ENCODE measurements at regions not wholly inside any gene's neighbourhood (a gene's known extent, or its start where the extent isn't known, plus 50 kb on each side); places are given as distances from the start of the nearest gene placed in this dataset.
A peak's percentile ranks its signal among the peaks of the same experiment; 100 is the strongest.
"Not testable (repeated sequence)": the region's sequence is repeated elsewhere in the genome, so short reads cannot be mapped to it uniquely, and the experiment has no call there.

- DNase-seq: peak; percentile 65 to 75
Observed at GRCh38 chr7:66413379-66414114, 208.4 kb downstream of the TPST1 start.

DNA sequence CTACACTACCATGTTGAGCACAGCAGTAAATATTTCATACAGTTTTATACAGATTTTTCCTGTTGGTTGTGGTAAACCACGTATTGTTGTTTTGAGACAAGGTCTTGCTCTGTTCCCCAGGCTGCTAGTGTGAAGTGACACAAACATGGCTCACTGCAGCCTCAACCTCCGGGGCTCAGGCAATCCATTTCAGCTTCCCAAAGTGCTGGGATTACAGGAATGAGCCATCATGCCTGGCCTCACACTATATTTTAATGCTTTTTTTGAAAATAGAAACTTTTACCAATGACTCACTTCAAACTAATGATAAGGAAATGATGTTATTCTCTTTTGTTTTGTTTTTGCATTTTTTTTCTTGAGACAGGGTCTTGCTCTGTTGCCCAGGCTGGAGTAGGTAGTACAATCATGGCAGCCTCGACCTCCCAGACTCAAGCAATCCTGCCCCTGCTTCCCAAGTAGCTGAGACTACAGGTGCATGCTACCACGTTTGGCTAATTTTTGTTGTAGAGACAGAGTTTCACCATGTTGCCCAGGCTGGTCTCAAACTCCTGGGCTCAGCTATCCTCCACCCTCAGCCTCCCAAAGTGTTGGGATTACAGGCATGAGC, 210.6 kb downstream of the TPST1 start:
- no peak for DNase-seq

DNA sequence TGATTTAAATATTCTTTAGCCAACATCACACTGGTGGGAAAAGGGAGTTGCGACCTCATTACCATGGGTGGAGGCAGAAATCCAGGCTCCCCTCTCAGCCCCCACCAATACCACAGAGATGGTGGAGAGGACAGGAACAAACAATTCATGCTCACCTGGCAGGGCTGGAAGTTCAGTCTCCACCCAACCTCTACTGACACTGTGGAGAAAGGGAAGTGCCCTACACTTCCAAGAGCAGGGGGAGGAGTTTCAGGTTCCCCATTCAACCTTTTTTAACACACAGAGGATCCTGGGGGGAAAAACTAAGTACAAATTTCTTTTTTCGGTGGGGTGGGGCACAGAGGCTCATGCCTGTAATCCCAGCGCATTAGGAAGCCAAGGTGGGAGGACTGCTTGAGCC, 210.1 kb upstream of the KCTD7 start:
- no peak for DNase-seq

DNA sequence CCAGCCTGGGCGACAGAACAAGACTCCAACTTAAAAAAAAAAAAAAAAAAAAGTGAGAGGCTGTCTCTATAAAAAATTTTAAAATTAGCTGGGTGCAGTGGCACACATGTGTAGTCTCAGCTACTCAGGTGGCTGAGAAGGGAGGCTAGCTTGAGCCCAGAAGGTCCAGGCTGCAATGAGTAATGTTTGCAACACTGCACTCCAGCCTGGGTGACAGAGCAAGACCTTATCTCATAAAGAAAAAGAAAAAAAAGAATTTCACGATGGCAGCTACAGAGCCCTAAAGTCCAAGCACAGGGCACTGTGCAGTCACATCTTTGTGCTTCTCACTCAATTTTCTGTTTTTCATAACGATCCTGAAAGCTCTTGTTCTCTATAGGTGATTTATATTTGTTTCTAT, 209.5 kb upstream of the KCTD7 start:
- DNase-seq: no peak

- DNase-seq: no peak
Observed at GRCh38 chr7:66421830-66422475, 206.7 kb upstream of the KCTD7 start.

DNA sequence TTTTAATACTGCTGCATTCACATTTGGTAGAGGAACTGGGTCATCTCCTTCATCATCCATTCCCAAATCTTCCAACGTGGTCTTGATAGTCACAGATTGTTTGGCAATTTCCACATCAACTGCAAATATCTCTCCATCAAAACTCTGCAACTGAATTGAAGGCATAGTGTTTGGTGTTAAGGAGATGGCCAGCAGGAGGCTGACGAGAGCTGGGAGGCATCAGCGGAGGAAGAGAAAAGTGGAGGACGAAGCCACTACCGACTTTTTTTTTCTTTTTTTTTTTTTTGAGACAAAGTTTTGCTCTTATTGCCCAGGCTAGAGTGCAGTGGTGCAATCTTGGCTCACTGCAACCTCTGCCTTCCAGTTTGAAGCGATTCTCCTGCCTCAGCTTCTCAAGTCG, 205.0 kb upstream of the KCTD7 start:
- no peak for DNase-seq

- DNase-seq: no peak
Observed at GRCh38 chr7:66426332-66426731, 202.3 kb upstream of the KCTD7 start.

GRCh38 chr7:66426996-66427395, 201.7 kb upstream of the KCTD7 start:
- DNase-seq: no peak

GRCh38 chr7:66427956-66428355, 200.7 kb upstream of the KCTD7 start:
- DNase-seq: no peak

- DNase-seq: no peak
Observed at GRCh38 chr7:66429498-66430163, 199.1 kb upstream of the KCTD7 start.

GRCh38 chr7:66430164-66430545, 198.5 kb upstream of the KCTD7 start:
- no peak for DNase-seq

- not testable (repeated sequence) for DNase-seq
Observed at GRCh38 chr7:66438703-66439405, 189.8 kb upstream of the KCTD7 start.

DNA sequence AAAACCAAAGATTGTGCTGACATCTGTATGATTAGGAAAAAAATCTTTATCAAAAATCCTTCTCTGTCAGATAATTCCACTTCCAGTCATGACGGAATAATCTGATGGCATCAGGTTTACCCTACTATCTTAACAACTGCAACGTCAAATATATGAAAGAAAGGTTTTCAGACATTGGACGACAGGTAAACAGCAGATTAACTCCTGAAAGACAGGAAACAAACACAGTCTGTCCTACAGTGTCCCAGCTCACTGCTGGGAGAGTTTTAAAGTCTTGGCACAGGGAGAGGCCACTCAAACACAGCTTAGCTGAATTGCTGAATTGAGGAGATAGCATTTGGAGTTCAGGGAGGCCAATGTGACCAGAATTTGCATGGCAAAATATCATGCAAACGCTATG, 186.3 kb upstream of the KCTD7 start:
- no peak for DNase-seq

- peak; percentile 46 to 51 for DNase-seq
Observed at GRCh38 chr7:66443946-66444345, 184.7 kb upstream of the KCTD7 start.

DNA sequence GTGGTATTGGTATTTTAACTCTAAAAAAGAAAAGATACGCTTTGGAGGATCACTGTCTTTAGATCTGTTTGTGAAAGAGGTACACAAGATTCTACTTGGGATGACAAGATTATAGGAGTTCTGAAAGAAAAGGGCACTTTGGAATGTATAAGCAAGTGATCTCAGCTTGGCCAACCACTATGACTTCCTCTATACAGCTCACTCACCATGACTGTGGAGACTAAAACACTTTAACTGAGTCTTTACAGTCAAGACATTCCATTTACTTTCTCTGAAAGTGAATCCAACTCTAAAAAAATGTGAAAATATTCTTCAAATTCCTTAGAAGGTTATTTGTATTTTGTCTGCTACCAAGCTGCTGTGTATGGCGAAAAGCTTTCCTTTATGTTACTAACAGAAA, 181.7 kb upstream of the KCTD7 start:
- DNase-seq: peak in 1 of 2 experiments; percentile 17

DNA sequence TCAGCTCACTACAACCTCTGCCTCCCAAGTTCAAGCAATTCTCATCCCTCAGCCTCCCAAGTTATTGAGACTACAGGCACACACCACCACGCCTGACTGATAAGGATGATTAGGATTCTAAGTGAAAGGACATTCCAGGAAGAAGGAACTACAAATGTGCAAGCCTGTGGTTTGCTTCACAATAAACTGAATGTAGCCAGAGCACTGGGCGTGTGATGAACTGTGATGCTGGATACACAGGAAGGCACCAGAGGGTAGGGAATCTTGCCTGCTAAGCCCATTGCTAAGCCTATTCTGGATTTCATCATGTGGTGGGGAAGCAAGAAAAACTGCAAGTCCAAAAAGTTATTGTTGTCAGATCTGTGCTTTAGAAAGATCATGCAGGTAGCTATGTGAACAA, 177.9 kb upstream of the KCTD7 start:
- DNase-seq: not testable (repeated sequence)

DNA sequence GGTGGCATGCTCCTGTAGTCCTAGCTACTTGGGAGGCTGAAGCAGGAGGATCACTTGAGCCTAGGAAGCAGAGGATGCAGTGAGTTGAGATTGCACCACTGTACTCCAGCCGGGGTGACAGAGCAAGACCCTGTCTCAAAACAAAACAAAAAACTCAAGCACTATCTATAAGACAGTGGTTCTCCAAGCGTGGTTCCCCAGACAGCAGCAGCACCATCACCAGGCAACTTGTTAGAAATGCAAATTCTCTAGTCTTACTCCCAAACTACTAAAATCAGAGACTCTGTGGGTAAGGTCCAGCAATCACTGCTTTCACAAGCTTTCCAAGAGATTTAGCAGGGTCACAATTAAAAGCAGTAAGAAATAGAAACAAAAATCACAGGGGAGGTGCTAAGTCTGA, 177.0 kb upstream of the KCTD7 start:
- not testable (repeated sequence) for DNase-seq

- no peak for DNase-seq
Observed at GRCh38 chr7:66452165-66452564, 176.5 kb upstream of the KCTD7 start.

- no peak for DNase-seq
Observed at GRCh38 chr7:66453340-66453739, 175.3 kb upstream of the KCTD7 start.

- DNase-seq: peak; percentile 39 to 43
Observed at GRCh38 chr7:66454600-66455225, 174.0 kb upstream of the KCTD7 start.

DNA sequence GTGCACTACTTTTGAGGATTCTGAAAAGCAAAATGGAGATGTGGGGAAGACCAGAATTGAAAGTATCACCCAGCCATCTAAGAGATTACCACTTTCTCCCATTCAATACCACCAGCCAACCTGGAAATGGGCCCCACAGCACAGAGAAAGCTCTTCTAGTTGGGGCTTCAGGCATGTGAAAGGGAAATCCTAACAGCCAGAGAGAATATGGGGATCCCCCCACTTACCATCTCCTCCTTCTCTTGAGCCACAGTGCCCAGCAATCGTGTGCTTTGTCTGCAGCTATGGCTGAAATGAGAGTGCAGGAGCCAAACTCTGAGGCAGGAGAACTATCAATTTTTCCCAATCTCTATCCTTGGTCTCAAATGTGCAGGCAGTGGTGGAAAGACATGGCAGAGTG, 173.2 kb upstream of the KCTD7 start:
- not testable (repeated sequence) for DNase-seq

DNA sequence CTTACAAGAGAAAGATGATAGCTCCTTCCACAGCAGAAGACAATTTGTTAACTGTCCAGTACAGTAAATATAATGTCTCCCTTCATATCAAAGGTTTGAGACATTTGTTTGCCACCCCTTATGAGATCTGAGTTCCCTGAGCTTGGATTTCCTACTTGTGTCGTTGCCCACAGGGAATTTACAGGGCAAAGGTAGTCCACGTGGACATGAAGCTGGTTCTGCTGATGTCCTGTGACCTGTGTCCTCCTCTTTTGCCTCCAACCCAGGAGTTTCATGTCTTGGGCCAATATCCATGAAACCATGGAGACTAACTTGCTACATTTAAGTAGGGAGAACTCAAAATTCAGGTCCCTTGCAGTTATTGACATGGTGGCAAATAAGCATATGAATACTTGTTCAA, 172.2 kb upstream of the KCTD7 start:
- not testable (repeated sequence) for DNase-seq

DNA sequence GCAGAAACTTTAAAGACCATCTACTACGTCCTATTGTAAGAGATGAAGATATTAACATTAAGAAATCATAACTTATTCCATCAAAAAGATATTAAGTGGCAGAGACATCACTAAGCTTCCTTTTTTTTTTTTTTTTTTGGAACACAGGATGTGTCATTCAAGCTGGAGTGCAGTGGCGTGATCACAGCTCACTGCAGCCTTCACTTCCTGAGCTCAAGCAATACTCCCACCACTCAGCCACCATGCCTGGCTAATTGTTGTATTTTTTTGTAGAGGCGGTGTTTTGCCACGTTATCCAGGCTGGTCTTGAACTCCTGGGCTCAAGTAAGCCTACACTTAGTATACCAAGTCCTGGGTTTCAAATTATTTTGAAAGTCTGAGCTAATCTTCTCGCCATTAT, 169.7 kb upstream of the KCTD7 start:
- DNase-seq: peak; percentile 30 to 39
